EL (cell line): ENCODE measurements at regions not wholly inside any gene's neighbourhood (a gene's known extent, or its start where the extent isn't known, plus 50 kb on each side); places are given as distances from the start of the nearest gene placed in this dataset.
"Not testable (repeated sequence)": the region's sequence is repeated elsewhere in the genome, so short reads cannot be mapped to it uniquely, and the experiment has no call there.

Source experiments
- DNase-seq: peaks from one replicate; pipeline ENCODE4 v3.0.0-alpha.2; 2016

DNA sequence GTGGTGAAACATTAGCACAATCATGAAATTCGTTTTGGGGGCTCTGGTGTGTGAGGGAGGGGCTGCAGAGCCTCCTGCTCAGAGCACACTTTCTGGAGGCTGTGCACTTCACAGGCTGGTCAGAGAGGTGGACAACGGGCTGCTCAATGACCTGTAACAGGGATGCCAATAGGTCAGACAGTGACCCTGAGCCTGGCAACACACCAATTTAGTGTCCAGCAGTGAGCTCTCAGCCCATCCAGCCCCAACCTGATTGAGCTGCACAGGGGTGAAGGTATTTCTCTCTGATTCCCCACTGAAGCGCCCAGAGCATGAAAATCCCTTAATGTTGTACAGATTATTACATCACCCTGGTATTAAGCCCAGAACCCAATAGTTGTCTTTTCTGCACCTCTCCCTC is 191.3 kb upstream of the ZNF32 start:
- DNase-seq, result no peak

DNA sequence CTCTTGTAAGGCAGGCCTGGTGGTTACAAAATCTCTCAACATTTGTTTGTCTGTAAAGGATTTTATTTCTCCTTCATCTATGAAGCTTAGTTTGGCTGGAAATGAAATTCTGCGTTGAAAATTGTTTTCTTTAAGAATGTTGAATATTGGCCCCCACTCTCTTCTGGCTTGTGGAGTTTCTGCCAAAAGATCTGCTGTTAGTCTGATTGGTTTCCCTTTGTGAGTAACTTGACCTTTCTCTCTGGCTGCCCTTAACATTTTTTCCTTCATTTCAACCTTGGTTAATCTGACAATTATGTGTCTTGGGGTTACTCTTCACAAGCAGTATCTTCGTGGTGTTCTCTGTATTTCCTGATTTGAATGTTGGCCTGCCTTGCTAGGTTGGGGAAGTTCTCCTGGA is 186.1 kb upstream of the ZNF32 start:
- DNase-seq, result not testable (repeated sequence)

DNA sequence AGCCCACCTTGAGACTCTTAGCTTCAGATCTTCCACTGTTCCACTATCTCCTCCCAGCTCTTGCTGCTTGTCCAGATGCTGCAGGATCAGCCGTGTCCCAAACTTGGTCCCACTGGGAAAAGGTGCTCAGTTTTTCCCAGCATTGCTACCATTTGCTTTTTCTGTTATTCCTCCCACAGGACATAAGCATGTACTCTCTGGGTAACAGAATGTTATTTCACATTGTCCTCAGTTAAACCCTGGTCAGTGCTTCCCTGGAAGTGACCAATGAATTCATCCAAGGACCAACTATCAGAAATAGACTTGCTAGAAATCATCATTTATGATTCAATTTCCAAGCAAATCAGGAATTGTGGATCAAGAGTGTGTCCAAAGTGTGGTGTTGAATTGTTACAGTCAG is 179.2 kb upstream of the ZNF32 start:
- DNase-seq, result no peak

DNA sequence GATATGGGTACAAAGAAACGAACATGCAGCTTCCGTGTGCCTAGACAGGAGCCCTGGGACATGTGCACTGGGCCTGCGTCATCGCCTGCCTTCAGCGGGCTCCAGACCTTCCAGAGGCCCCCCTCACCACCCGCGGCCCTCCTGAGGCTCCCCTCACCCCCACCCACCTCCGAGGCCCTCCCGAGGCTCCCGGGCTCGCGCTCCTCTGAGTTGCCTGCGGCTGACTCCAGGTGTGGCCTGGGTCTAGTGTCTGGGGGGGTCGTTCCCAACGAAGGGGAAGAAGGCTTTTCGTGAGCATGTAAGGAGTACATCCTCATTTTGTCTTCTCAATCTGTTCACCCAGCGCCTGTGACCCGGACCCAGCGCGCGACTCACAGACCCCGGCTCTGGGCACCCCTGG is 177.3 kb upstream of the ZNF32 start:
- DNase-seq, result no peak

DNA sequence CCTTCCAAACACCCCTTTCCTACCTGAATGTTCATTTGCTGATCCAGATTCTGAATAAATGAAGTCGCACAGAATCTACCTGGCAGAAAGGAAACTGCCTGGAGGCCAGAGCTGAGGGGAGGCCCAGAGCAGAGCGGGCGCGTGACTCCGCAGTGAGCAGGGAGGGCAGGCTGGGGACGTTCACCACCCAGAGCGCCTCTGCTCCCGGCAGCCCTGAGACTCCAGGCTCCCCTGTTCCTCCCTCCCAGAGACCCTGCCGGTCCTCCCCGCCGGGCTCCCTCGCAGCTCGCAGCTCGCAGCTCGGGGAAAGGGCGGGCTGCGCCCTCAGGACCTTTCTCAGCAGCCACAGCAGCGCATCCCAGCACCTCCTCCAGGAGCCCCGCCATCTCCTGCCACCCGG is 176.7 kb upstream of the ZNF32 start:
- no peak for DNase-seq

DNA sequence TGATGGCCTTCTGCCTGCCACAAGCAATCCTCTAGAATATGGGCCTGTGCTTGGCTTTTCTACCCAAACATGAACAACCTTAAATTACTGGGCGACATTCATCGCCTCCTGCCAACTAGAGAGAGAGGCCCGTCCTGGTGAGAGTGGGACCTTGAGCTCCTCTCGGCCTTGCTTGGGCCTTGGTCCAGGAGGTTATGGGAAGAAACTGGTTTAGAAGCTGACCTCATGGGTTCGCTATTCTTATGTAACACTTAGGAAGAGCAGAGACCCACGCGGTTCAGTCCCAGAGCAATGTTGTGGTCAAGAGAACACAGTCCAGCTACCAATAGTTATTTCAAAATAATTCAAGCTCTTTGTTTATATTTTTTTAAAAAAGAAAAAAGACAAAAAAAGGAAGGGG is 176.3 kb upstream of the ZNF32 start:
- DNase-seq, result peak; percentile 83

DNA sequence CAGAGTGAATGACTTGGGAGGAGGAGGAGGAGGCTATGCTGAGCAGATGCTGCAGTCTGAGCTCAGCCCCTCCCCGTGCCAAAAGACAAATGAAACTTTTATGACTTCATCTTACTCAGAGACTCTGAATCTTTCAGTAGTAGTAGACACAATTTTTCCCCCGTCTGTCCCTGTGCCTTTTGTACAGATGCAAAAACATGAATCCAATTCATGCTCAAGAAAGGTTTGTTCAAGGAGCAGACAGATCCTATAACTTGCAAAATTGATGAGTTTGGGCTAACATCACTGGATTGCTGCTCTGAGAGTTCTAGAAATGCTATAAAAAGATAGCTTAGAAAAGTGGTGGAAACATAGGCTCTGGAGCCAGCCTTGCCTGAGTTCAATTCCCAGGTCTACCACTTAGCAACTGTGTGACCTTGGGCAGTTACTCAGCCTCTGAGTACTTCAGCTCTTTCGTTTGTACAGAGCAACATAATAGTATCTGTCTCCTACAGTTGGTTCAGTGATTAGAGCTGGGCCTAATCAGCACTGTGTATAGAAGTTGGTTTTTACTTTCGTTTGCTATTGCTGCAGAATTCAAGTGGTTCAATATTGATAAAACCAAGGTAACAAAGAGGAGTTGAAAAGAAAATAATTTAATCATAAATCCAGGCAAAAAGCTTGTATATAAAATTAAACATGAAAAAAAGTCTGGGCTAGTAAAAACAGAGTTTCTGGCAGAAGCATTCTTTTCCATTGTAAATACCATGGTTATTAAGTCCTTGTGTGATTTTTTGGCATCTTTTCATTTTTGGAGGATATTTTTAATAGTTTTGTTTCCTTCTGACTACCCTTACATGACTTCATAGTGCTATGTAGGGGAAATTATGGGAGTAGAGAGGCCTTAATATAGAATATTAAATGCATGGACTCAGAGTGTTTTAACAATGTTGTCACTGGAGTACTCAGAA is 174.2 kb upstream of the ZNF32 start:
- DNase-seq, result peak; percentile 37

DNA sequence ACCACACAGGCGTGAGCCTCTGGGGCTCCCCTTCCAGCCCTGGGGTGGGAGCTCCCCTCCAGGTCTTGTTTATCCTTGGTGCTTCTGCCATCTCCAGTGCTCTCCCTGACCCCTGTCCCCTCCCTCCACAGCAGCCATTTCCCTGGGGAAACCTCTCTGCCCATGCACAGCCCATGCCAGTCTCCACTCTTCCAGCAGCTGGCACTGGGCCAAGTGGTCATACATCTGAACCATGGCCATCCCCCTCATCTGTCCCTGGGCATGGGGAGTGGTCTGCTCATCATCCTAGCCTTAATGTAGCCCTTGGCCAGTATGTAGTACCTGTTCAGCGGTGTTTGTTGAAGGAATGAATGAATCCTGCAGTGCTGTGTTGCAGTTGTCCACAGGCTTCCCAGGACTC is 172.4 kb upstream of the ZNF32 start:
- DNase-seq, result no peak

DNA sequence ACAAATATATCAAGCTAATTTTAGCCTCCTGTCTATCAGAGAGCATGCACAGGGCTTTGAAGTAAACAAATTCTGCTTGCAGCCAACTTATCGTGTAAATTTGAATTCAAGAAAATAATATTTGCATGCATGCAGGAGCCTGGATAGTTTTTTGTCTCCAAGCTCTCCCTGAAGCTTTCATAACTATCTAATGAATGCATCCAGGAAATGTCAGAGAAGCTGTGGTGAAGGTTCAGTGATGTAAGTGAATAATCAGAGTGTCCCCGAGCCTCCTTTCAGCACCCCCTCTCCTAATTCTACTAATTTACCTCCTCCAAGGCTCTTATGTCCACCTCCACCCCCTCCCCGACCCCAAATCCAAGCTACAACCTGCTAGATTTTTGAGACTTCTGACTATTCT is 172.0 kb upstream of the ZNF32 start:
- DNase-seq, result no peak

DNA sequence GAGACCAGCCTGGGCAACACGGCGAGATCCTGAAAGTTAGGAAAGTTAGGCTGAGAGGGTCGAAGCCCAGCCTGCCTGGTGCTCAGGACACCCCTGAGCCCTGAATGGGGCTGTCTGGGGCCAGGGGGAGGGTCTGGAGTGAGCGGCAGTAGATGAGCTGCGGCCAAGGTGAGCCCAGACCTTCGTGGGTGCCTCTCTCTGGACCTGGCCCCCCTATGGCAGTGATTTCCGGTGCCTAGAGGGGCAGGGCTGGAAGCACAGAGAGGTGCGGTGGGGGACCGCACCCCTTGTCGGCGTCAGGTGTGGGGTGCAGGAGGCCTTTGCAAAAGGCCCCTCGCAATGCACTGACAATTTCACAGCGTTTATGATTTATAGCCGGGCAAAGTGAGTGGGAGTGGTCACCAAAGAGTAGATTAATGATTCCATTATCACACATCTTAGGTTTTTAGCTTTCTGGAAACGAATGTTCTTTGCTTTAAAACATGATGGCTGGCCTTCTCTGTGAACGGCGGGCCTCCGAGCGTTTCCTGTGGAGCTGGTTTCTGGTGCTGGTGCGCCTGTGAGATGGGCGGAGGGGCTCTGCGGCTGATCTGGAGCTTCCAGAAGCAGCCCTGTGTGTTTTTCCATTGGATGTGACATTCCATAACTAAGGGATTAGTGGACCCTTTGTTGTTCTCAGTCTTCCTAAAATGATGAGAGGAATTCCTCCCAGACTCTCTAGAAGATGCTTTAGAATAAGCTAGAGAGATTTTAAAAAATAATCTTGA is 171.0 kb upstream of the ZNF32 start:
- DNase-seq, result no peak

DNA sequence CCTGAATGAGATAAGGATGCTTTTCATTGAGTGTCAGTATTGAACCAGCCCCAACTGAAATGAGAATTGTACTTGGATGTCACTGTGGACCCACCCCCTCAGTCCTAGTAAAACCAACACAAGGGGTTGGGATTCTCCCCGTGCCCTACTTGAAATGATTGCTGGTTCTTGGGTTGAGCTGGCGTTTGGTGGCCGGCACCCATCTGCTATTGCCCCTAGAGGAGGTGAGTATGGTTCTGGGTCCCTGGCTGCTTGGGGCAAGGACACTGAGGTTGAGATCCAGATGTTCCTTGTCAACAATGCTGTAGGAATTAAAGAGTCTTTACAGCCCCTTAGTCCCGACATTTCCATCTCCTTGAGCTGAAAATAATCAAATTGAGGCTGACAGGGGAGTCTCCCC is 170.0 kb upstream of the ZNF32 start:
- DNase-seq, result no peak

DNA sequence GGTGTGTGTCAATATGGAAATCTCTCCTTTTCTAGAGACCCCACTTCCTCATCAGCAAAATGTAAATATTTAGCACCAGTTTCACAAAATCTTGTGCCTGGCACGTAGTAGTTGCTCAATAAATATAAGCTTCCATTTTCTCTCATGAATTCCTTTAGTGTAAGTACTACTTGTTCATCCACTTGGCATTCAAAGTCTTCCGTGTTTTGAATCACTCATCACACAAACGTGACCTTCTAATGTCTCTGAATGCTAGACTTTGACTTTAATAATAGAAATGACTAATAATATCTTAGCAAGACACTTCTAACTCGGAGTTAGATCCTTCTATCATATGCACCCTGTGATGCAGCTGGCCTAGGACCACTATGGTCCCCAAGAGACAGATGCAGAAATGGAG is 168.7 kb upstream of the ZNF32 start:
- peak; percentile 80 for DNase-seq

DNA sequence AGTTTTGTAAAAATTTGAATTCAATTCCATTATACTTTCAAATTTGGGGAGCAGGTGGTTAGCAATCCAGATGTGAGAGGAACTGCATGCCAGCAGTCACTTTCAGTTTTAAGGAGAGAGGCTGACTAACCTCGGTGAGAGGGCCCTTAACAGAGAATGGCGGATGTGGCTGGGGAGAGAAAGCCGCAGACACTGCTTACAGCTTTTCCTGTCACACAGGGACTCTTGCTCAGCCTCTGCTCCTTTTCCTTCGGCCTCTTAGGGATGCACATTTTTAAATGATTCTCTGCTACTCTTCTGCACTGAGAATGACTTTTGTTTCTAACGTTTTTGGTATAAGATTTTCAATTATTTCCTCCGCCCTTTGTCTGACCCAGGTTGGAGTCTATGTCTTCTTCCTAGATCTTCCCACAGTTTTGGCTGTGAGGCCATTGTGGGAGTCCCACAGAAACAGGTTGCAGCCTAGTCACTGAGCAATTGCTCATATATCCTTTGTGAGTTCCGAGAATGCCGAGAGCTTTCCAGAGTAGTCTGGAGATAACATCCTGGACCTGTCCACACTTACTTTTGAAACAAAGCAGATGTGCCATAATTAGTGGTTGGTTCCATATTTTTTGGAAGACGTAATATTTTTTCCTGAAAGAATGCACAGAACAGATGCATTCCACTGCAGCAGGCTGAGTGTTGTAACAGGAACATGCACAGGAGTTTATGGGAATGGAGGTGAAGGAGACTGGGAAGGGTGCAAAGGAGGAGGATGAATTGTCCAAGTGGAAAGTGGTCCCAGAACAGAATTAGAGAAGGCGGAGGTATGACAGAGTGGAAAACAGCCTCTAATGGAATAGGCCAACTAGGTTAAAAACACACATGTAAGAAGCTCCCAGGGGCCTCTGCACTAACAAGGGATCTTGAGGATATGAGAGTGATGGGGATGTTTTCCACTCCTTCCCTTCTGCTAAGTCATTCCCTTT is 168.0 kb upstream of the ZNF32 start:
- peak; percentile 90 for DNase-seq

DNA sequence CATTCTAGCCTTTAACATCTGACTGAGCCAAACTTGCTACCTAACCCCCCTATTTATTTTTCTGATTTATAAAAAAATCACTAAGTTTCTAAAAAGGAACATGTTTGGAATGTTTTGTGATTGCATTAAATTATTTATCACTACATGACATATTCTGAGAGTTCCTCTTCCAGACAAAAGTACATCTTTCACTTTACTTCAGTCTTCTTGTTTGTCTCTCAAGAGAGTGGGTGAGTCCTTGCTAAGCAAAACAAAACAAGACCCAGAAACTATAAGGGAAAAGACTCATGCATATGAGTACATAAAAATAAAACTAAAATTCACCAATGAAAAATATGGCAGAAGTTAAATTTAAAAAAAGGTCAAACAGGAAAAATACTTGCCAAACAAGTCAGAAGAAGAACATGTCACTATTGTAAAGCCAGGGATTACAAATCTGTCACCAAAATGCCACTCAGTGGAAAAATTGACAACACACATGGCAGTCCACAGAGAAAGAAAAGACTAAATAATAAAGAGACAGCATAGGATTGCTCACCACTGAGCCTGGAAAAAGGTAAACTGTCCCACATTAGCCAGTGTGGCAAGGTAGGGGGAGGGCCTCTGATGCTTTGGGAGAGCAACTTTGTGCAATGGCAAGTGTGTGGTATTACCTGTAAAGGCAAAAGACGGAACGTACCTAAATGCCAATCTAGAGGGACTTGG is 166.7 kb upstream of the ZNF32 start:
- no peak for DNase-seq

DNA sequence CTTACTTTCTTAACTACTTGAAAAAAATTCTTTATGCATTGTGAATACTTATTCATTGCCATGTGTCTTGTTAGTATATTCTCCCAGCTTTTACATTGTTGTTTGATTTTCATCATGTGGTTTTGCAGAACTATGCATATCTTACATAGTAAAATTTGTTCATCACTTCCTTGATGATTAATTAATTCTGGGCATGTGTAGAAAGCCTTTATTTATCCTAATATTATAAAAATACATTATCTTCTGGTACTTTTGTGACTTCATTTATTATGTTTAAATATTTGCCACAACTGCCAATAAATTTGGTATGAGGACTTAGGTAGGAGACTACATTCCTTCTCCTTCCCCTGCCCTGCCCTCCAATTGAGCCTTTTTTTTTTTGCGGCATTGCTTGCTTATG is 166.0 kb upstream of the ZNF32 start:
- DNase-seq, result peak; percentile 61

DNA sequence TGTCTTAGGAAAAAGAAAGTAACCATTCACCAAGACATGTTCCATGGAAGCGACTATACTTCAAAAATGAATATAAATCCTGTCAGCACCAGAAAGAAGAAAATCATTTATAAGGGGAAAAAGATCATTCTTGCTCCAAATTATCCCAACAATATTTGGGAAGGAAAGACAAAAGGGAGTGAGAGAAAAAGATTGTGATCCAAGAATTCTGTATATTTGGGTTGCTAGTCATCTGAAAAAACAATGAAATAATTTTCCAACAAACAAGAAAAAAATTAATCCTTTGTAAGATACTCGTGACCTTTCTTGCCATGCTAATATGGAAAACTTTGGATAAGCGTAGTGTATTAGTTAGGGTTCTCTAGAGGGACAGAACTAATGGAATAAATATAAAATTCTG is 163.2 kb upstream of the ZNF32 start:
- DNase-seq, result no peak

DNA sequence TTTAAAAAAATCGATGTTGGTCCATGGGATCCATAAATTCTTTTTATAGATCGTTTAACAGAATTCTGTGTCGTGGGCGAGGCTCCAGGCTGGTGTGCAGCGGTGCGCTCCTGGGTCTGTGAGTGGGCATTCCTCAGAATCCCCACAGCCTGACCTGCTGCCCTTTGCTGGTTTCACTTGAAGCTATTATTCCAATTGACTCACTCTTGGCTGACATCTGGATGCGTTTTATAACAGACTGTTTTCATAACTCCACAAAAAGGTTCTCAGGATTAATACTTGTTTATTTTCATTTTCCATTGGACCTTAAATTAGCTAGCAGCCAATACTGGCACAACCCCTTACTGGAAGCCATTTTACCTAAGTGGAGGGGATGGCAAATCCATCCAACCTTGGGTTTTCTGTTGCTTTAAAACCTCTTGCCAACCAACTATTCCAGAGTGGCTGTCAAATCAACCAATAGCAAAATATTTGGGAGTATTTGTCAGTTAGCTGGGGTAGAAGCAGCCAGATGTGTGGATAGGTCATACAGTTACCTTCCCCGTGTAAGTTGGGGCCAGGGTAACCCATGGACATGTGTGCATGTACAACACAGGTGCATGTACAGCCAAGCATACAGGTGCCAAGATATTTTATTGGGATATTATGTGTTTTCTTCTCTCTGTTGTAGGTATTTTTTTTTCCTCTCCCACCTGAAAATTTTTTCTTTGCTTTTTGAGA is 160.7 kb upstream of the ZNF32 start:
- peak; percentile 96 for DNase-seq

DNA sequence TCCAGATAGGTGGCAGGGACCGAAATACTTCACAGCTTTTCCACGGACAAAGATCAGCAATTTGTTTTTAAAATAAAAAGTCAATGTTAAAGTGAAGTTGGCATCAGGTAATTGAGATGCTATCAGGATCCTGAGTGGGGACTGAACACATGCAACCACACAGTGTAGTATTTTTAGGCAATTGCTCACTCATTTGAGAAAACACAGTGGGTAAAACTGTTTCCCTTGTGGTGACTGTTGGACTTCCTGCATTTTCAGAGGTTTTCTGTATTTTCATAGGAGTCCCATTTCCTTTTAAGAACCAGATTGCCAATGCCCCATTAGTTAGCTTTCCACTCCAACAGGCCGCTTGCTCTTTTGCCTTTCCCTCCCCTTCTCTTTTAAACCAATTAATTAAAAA is 159.5 kb upstream of the ZNF32 start:
- DNase-seq, result no peak

DNA sequence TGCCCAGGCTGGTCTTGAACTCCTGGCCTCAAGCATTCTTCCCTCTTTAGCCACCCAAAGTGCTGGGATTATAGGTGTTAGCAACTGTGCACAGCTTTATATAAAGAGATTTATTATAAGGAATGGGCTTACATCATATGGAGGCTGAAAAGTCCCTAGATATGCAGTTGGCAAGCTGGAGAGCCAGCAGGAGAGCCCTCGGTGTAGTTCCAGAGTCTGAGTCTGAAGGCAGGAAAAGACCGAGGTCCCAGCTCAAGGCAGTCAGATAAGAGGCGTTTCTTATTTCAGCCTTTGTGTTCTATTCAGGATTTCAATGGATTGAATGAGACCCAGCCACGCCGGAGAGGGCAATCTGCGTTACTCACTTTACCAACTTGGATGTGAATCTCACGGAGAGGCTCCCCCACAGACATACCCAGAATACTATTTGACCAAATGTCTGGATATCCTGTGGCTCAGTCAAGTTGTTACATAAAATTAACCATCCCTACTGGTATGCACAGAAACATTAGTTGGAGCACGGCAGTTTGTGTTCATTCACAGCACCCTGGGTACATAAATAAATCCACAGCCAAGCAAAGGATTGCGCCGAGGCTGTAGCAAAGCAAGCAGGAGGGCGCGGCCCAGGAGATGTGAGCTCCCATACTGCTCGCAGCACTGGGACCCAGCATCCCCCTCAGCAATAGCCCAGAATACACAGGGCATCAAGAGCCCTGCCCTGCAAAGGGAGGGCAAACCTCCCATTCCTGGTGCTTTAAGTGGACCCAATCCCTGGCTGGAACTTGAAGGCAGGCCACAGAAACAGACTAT is 158.4 kb upstream of the ZNF32 start:
- no peak for DNase-seq

DNA sequence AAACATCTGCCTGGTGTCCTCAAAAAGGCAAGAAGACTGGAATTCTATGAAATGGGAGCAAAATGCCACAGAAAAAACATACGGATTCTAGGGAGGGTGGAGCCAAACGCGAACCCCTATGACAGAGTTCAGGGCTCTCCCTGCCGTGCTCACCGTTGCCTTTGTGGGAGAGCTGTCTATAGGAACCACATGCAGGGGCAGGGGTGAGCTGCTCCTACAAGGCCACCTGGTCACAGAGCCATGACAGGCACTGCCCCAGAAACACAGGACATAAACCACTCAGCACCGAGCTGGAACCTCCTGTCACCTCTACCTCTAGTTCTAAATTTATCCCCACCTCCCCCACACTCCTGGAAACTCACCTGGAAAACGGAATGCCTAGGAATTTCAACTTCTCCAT is 155.1 kb upstream of the ZNF32 start:
- DNase-seq, result no peak
